Activated CD4-positive, alpha-beta memory T cell treated with anti-CD3 and anti-CD28 coated beads for 36 hours (primary cell): ENCODE measurements at regions not wholly inside any gene's neighbourhood (a gene's known extent, or its start where the extent isn't known, plus 50 kb on each side); places are given as distances from the start of the nearest gene placed in this dataset.
A peak's percentile ranks its signal among the peaks of the same experiment; 100 is the strongest.

ENCODE experiments used
- CTCF ChIA-PET: fragments of 350-600 bp; sonication (Branson Sonifier 250); formaldehyde crosslinking; loops from one replicate; lab custom pipeline; 2021; ENCODE audit warnings: antibody characterized with exemption, inconsistent platforms; lab: Charles Lee
- POLR2A ChIA-PET: fragments of 350-600 bp; sonication (Branson Sonifier 250); formaldehyde crosslinking; loops from one replicate; lab custom pipeline; 2021; ENCODE audit warnings: antibody characterized with exemption; lab: Charles Lee
- DNase-seq: peaks from one replicate; pipeline ENCODE4 v3.0.0-alpha.2; 2020
- H3K27ac Mint-ChIP-seq: one replicate; pipeline ENCODE4 v1.8.0; 2021; ENCODE audit warnings: mixed read lengths
- H3K27me3 Mint-ChIP-seq: one replicate; pipeline ENCODE4 v1.8.0; 2021; ENCODE audit warnings: mixed read lengths
- H3K36me3 Mint-ChIP-seq: one replicate; pipeline ENCODE4 v1.8.0; 2021; ENCODE audit warnings: mixed read lengths
- H3K4me1 Mint-ChIP-seq: one replicate; pipeline ENCODE4 v1.8.0; 2021; ENCODE audit warnings: low read depth, mixed read lengths
- H3K4me3 Mint-ChIP-seq: one replicate; pipeline ENCODE4 v1.8.0; 2021; ENCODE audit warnings: mild to moderate bottlenecking, mixed read lengths
- H3K9me3 Mint-ChIP-seq: one replicate; pipeline ENCODE4 v1.8.0; 2021; ENCODE audit warnings: mixed read lengths
- intact Hi-C: fragments of 100-400 bp; cut with micrococcal nuclease; formaldehyde crosslinking; loops from one replicate; pipeline ENCODE4 v1.15.1; 2023

DNA sequence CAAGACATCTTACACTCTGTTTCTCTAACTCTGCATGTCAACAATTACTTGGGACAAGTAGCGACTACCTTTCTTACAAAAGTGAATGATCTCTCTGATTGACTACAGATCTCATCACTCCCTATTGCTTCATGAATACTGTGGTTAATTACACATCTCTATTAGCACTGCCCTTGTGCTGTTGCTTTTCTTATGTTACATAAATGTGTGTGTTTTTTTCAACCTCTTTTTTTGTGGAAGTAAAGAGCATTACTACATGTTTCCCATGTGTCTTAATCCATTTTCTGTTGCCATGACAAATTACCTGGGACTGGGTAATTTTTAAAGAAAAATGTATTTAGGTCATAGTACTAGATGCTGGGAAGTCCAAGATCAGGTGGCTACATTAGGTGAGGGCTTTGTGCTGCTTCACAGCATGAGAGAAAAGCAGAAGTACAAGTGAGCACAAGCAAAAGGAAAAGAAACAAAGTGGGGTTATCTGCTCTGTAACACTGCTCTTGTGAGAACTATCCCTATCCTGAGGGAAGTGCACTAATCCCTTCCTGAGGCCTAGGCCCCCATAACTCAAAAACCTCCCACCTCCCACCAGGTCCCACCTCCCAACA lies 298.2 kb upstream of the SATB1 start:
- H3K27me3 Mint-ChIP-seq: no peaks in the 10 kb centered on the region
- H3K9me3 Mint-ChIP-seq: peaks cover 11% of the 10 kb centered on the region
- CTCF ChIA-PET: no interaction called here
- H3K36me3 Mint-ChIP-seq: peaks cover 29% of the 10 kb centered on the region
- POLR2A ChIA-PET: interaction anchor here (2.1 to 2.4 kb wide), 2 partner anchors 8 to 10 kb away, joined by 7 to 10 read pairs; no protein-coding TSS in a partner anchor
- H3K4me1 Mint-ChIP-seq: peaks cover 77% of the 10 kb centered on the region
- DNase-seq: no peak
- peak overlapping the region; percentile 50 for H3K4me3 Mint-ChIP-seq
- intact Hi-C loops: no loop called here
- H3K27ac Mint-ChIP-seq: peak overlapping the region; percentile 94

DNA sequence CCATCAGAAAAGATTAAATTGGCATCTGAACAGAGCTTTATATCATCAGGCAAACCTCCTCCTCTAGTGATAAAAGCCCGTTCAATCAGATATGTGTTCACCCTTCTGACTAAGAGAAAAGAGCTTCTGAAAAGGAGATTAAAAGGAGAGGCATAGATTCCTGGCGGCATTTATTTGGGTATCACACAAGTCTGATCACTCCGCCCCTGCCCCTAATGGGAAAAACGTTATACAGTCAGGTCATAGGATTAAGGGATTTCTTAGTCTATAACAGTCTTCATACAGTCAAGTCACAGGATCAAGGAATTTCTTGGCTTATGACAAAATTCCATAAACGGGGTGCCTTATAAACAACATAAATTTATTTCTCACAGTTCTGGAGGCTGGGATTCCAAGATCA lies 295.4 kb upstream of the SATB1 start:
- Mint-ChIP-seq H3K27me3 (no peaks in the 10 kb centered on the region), H3K4me3 (no peak overlapping the region), H3K4me1 (peaks cover 77% of the 10 kb centered on the region), H3K36me3 (peaks cover 25% of the 10 kb centered on the region), H3K9me3 (peaks cover 11% of the 10 kb centered on the region), H3K27ac (peak overlapping the region; percentile 46)
- intact Hi-C loops: no loop called here
- CTCF ChIA-PET: interaction anchor here (1.4 kb wide), 1 partner anchor 38 kb away, joined by 3 read pairs; no protein-coding TSS in a partner anchor
- POLR2A ChIA-PET: interaction anchor here (1.1 kb wide), 1 partner anchor 18 kb away, joined by 3 read pairs; no protein-coding TSS in a partner anchor
- DNase-seq: no peak

DNA sequence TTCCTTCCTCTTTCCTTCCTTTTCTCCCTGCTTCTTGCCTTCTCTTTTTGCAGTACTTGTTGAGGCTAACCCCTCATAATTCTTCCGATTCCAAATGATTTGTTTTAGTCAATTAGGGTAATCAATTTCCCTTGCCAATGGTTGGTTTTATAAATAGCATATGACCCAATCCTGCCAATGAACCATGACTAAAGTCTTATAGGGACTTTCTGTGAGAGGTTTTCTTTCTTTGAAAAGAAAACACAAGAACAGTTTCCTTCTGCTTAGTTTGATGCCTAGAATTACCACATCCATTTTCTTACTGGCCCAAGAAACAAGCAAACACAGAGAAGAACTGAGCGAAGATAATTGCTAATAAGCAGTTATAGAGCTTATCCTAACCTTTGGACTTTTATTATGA lies 292.5 kb upstream of the SATB1 start:
- H3K27me3 Mint-ChIP-seq: no peaks in the 10 kb centered on the region
- H3K9me3 Mint-ChIP-seq: peaks cover 11% of the 10 kb centered on the region
- POLR2A ChIA-PET: interaction anchor here (1.1 to 7.2 kb wide), 7 partner anchors 8 to 275 kb away, joined by 3 to 120 read pairs (median 5); no protein-coding TSS in a partner anchor
- CTCF ChIA-PET: interaction anchor here (0.9 to 3.1 kb wide), 5 partner anchors 19 to 40 kb away, joined by 4 to 18 read pairs (median 8); no protein-coding TSS in a partner anchor
- H3K27ac Mint-ChIP-seq: peak overlapping the region; percentile 91
- no peak for DNase-seq
- H3K4me3 Mint-ChIP-seq: no peak overlapping the region
- intact Hi-C loops: loop anchor here (1.0 to 10.0 kb wide), 3 partner anchors 8 to 1217 kb away; partner anchors contain the start of gene EFHB
- peaks cover 31% of the 10 kb centered on the region for H3K36me3 Mint-ChIP-seq
- peaks cover 73% of the 10 kb centered on the region for H3K4me1 Mint-ChIP-seq

DNA sequence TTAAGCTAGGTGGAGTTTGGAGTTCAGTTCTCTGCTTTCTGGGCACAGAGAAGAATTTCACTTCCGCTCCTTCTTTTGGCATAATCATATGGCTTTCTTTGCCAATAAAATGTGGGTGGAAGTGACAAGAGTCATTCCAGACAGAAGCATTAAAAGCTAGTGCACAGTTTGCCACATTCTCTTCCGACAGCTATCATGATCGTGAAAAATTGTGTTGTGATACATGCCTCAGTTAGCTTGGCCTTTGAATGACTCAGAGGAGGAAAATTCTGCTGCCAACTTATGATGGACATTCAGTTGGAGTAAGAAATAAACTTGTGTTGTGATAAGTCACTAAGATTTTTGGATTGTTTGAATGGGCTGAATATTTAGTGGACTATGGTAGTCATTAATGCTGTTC lies 291.7 kb upstream of the SATB1 start:
- CTCF ChIA-PET: interaction anchor here (0.9 to 3.1 kb wide), 8 partner anchors 8 to 71 kb away, joined by 3 to 18 read pairs (median 6); no protein-coding TSS in a partner anchor
- no peaks in the 10 kb centered on the region for H3K27me3 Mint-ChIP-seq
- POLR2A ChIA-PET: interaction anchor here (0.8 to 7.2 kb wide), 13 partner anchors 9 to 274 kb away, joined by 3 to 120 read pairs (median 5); no protein-coding TSS in a partner anchor
- H3K4me1 Mint-ChIP-seq: peaks cover 77% of the 10 kb centered on the region
- H3K27ac Mint-ChIP-seq: peak overlapping the region; percentile 91
- peak overlapping the region; percentile 4 for H3K4me3 Mint-ChIP-seq
- no peak for DNase-seq
- peaks cover 31% of the 10 kb centered on the region for H3K36me3 Mint-ChIP-seq
- intact Hi-C loops: loop anchor here (1.0 to 10.0 kb wide), 3 partner anchors 8 to 1218 kb away; partner anchors contain the start of gene EFHB
- peaks cover 11% of the 10 kb centered on the region for H3K9me3 Mint-ChIP-seq

DNA sequence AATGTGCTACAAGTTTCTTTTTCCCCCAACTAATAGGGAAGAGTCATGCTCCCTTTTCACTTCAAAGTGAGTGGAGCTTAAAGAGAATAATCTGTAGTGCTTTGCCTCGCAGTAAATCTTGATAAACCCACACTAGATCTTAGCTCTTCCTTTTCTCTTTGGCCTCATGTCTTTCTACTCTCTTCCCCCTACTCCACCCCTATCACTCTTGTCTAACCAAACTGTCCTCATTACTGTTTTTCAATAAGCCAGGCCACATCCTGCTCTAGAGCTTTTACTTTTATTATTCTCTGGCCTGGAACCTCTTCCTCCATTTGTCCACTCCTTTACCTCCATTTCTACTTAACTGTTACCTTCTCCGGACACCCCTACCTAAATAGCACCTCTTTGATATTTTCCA lies 291.0 kb upstream of the SATB1 start:
- ChIA-PET POLR2A (interaction anchor here (0.7 to 7.2 kb wide), 17 partner anchors 9 to 280 kb away, joined by 3 to 120 read pairs (median 5); no protein-coding TSS in a partner anchor), CTCF (interaction anchor here (1.1 to 3.1 kb wide), 7 partner anchors 9 to 71 kb away, joined by 3 to 18 read pairs (median 7); no protein-coding TSS in a partner anchor)
- H3K4me1 Mint-ChIP-seq: peaks cover 80% of the 10 kb centered on the region
- peak overlapping the region; percentile 91 for H3K27ac Mint-ChIP-seq
- H3K9me3 Mint-ChIP-seq: peaks cover 11% of the 10 kb centered on the region
- intact Hi-C loops: loop anchor here (10.0 kb wide), 1 partner anchor 1219 kb away; the partner anchor contains the start of gene EFHB
- H3K4me3 Mint-ChIP-seq: no peak overlapping the region
- peaks cover 31% of the 10 kb centered on the region for H3K36me3 Mint-ChIP-seq
- no peaks in the 10 kb centered on the region for H3K27me3 Mint-ChIP-seq
- no peak for DNase-seq

DNA sequence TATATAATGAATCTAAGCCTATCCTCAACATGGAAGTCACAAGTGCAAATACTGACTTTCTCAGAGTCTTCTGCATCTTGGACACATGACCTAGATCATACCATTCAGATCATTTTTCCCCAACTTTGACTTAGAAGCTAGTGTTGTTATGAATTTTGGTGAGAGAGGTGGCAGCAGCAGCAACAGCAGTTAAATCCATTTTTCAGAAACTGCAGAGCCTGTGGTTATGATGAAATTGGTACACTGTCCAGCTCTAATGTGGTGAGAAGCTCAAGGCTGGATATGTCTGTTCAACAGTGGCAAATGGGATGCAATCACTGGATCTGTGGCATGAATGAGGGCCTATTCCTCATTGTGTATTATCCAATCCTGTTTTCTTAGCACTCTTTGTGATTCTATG lies 290.1 kb upstream of the SATB1 start:
- peaks cover 11% of the 10 kb centered on the region for H3K9me3 Mint-ChIP-seq
- peaks cover 78% of the 10 kb centered on the region for H3K4me1 Mint-ChIP-seq
- CTCF ChIA-PET: interaction anchor here (0.7 to 2.5 kb wide), 6 partner anchors 10 to 156 kb away, joined by 3 to 10 read pairs (median 5); no protein-coding TSS in a partner anchor
- POLR2A ChIA-PET: interaction anchor here (1.0 to 7.2 kb wide), 9 partner anchors 10 to 279 kb away, joined by 3 to 120 read pairs (median 6); no protein-coding TSS in a partner anchor
- intact Hi-C loops: loop anchor here (10.0 kb wide), 1 partner anchor 1220 kb away; the partner anchor contains the start of gene EFHB
- H3K27ac Mint-ChIP-seq: peak overlapping the region; percentile 91
- H3K36me3 Mint-ChIP-seq: peaks cover 24% of the 10 kb centered on the region
- DNase-seq: no peak
- no peak overlapping the region for H3K4me3 Mint-ChIP-seq
- no peaks in the 10 kb centered on the region for H3K27me3 Mint-ChIP-seq

DNA sequence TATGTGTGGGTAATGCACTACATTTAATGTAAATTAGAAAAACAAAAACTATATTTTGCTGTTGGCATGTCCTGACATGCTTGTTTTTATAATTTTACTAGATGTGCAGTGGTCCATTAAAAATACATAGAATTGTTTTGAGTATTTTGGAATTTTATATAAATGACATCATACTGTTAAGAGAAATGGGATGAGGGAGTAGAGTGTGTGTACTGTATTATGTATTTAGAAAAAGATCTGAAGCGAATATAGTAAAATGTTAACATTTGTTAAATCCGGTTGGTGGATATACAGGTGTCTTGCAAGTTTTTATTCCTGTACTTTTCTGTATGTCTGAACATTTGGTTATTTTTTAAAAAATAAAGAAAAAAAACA lies 288.4 kb upstream of the SATB1 start:
- Mint-ChIP-seq H3K4me1 (peaks cover 76% of the 10 kb centered on the region), H3K4me3 (no peak overlapping the region), H3K9me3 (no peaks in the 10 kb centered on the region), H3K36me3 (peaks cover 15% of the 10 kb centered on the region), H3K27ac (peak overlapping the region; percentile 99), H3K27me3 (no peaks in the 10 kb centered on the region)
- ChIA-PET POLR2A (interaction anchor here (0.7 to 7.2 kb wide), 23 partner anchors 9 to 277 kb away, joined by 3 to 120 read pairs (median 5); no protein-coding TSS in a partner anchor), CTCF (interaction anchor here (0.9 to 2.5 kb wide), 8 partner anchors 12 to 156 kb away, joined by 3 to 11 read pairs (median 6); no protein-coding TSS in a partner anchor)
- intact Hi-C loops: loop anchor here (1.0 to 10.0 kb wide), 8 partner anchors 12 to 1221 kb away; partner anchors contain the start of gene EFHB
- DNase-seq: no peak

DNA sequence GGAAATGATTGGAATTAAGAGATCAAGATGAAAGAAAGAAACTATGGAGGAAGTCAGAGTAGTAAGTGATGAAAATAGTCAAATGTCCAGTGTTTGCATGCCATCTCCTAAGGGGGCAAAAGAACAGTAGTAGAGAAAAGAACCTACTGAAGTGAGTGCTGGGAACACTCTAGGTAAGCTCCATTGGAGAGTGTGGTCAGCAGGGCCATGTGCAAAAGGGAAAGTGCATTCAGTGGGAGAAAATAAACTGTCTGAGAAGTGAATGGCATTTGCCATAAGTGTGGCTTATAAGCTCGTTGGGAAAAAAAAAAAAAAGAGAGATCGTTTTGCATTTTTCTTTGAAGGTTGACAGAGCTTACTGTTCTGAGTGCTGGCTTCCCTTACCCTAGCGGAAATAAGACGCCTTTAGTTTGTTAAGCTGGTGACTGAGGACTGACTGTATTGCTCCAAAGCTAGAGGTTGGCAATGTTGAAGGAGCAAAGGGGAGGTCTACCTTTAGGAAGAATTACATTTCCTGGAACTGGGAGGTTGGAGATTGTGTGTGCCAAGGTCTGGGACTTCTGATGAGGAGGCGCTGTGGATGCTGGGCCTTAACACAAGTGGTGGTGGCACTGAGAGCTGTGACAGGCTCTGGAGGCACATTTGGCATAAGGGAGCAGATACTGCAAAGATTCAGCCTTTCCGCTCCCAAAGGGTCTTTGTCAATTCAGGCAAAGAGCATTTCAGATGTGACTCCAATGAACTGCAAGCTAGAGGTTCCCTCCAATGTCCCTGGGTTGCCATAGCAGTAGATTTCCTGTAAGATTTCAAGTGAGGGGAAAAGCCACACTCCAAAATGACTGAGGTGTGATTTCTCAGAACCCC lies 287.8 kb upstream of the SATB1 start:
- H3K36me3 Mint-ChIP-seq: peaks cover 16% of the 10 kb centered on the region
- CTCF ChIA-PET: interaction anchor here (0.7 to 2.5 kb wide), 12 partner anchors 9 to 156 kb away, joined by 3 to 11 read pairs (median 5); no protein-coding TSS in a partner anchor
- POLR2A ChIA-PET: interaction anchor here (0.7 to 7.2 kb wide), 22 partner anchors 9 to 277 kb away, joined by 3 to 120 read pairs (median 4); no protein-coding TSS in a partner anchor
- H3K27ac Mint-ChIP-seq: peak overlapping the region; percentile 99
- peak; percentile 75 for DNase-seq
- no peaks in the 10 kb centered on the region for H3K27me3 Mint-ChIP-seq
- peaks cover 71% of the 10 kb centered on the region for H3K4me1 Mint-ChIP-seq
- H3K9me3 Mint-ChIP-seq: peaks cover 2% of the 10 kb centered on the region
- H3K4me3 Mint-ChIP-seq: peak overlapping the region; percentile 30
- intact Hi-C loops: loop anchor here (1.0 to 10.0 kb wide), 8 partner anchors 12 to 1222 kb away; partner anchors contain the start of gene EFHB

DNA sequence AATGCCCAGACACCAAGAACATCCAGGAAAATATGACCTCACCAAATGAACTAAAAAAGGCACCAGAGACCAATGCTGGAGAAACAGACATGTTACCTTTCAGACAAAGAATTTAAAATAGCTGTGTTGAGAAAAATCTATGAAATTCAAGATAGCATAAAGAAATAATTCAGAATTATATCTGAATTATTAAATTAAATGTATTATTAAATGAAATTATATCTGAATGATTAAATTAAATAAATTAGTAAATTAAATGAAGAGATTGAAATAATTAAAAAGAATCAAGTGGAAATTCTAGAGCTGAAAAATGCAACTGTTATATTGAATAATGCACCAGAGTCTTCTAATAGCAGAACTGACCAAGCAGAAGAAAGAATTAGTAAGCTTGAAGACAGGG lies 279.2 kb upstream of the SATB1 start:
- no peak for DNase-seq
- Mint-ChIP-seq H3K9me3 (peaks cover 39% of the 10 kb centered on the region), H3K27ac (no peak overlapping the region), H3K4me3 (no peak overlapping the region), H3K4me1 (peaks cover 13% of the 10 kb centered on the region), H3K36me3 (peaks cover 34% of the 10 kb centered on the region), H3K27me3 (no peaks in the 10 kb centered on the region)
- intact Hi-C loops: no loop called here
- ChIA-PET CTCF (interaction anchor here (0.9 to 1.4 kb wide), 3 partner anchors 8 to 284 kb away, joined by 3 read pairs; no protein-coding TSS in a partner anchor), POLR2A (interaction anchor here (1.2 kb wide), 1 partner anchor 13 kb away, joined by 4 read pairs; no protein-coding TSS in a partner anchor)

DNA sequence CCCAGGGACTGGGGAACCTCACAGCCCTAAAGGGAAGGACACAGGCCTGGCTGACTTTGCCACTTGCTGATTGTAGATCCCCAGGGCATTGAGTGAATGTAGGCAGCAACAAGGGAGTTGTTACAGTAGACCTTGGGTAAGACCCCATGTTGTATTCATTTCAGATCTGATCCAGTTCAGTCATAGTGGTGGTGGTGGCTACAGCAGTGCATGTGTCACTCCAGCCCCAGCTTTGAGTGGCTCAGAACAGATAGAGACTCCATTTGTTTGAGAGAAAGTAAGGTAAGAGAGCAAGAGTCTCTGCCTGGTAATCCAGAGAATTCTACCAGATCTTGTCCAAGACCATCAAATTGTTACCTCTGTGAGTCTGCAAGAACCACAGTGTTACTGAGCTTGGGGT lies 278.7 kb upstream of the SATB1 start:
- Mint-ChIP-seq H3K36me3 (peaks cover 34% of the 10 kb centered on the region), H3K27ac (no peak overlapping the region), H3K4me1 (peaks cover 12% of the 10 kb centered on the region), H3K9me3 (peaks cover 39% of the 10 kb centered on the region), H3K27me3 (no peaks in the 10 kb centered on the region), H3K4me3 (no peak overlapping the region)
- ChIA-PET CTCF (interaction anchor here (0.9 to 1.4 kb wide), 3 partner anchors 9 to 285 kb away, joined by 3 read pairs; no protein-coding TSS in a partner anchor), POLR2A (interaction anchor here (1.2 kb wide), 1 partner anchor 13 kb away, joined by 4 read pairs; no protein-coding TSS in a partner anchor)
- peak; percentile 35 for DNase-seq
- intact Hi-C loops: no loop called here
